ENCODE measurements at regions not wholly inside any gene's neighbourhood (a gene's known extent, or its start where the extent isn't known, plus 50 kb on each side); places are given as distances from the start of the nearest gene placed in this dataset.

DNA sequence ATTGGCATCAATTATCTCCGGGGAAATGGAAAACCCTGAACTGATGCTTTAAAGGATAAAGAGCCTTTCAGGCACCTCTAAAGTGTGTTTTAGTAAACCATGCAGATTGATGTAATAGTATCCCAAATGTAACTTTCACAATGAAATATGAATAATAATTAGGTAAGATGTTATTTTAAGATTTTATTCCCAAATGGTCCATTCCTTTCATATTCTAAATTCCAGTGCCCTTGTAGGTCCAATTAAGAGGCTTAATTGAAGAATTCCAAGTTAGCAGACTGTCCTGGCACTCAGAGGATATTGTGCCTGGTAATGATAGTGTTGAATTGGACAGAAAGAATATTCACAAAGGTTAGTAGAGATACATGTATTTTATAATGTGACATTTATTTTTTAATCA lies 352.5 kb upstream of the NUDT12 start:
- no peak for DNase-seq
- intact Hi-C loops (cut with DNase I), result no loop called here

DNA sequence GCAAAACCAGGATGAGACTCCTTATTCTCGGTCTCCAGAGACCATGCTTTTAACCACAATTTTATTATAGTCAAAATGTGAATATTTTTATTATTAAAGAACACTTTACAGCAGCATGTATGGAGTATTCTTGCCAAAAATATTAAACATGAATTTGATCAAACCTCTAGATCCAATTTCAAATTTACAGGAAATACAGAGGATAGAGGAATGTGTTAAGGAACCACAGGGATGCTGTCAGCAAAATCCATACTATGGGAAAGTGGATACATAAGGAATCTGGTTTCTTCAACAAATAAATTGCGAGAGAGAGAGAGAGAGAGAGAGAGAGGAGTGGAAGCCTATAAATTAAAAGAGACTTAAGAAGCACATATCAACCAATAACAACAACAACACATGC lies 348.2 kb upstream of the NUDT12 start:
- DNase-seq, result no peak
- intact Hi-C loops (cut with DNase I), result no loop called here

DNA sequence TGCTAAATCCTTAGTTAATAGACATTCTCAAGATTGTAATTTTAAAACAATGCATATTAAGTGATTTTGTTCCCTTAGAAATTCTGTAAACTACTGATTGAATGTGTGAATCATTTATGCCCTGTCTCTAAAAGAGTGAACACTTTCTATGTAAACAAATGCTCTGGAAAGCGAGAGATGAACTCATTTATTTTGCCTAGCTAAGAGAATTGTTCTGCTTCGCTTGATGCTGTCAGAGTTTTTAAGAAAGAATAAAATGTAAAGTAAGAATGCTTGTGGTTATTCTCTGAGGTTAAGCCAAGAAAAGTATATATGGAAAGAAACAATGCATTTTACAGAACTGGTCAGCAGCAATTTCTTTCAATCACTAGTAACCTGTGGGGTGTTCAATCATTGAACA lies 347.4 kb upstream of the NUDT12 start:
- no peak for DNase-seq
- intact Hi-C loops (cut with DNase I), result no loop called here

DNA sequence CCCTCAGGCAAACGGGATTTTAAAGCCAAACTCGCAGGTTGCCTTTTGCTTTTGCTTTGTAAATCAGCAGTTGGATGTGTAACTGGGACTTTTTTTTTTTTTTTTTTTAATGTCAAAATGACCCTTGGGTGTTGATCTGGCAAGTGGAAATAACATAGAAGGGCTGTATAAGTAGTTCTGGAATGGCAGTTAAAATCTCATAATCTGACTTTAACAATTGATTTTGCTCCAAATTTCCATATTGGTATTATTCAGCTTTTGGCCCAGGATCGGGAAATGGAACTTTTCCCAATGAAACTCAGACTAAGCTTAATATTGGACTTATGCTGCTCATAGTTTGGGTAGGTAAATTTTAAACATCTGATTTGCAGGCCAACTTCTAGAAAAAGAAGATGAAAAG lies 346.8 kb upstream of the NUDT12 start:
- intact Hi-C loops (cut with DNase I), result no loop called here
- DNase-seq, result no peak

DNA sequence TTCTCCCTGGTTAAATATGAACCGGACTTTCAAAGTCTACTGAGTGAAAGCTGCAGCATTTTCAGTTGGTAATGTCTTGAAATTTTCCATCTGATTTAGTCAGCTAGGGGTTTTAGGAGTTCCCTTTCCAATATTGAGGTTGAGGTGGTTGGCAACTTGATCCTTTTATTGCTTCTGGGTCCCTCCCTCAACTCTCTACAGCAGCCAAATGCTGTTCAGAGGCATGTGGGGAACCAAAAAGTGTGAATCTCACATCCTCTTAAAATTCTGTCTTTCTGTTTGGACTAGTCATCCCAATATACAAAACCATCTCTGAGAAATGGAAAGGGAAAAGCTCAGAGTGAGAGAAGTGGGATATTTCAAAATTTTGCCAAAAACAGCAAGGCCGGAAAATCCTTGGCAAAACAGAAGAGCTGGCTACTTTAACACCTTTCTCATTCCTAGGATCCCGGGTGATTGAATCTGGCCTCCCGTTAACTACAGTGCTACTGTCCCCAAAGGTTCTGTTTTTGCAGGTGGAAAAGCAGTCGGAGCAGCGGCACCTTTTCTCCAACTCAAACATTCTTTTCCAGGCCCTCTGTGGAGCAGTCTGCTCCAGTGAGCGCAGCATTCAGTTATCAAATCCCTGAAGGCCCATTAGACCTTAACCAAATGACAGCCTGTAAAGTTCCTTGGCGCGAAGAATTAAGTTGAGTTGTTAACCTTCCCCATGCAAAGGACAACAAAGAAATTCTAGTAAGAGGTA lies 345.9 kb upstream of the NUDT12 start:
- no peak for DNase-seq
- intact Hi-C loops (cut with DNase I), result no loop called here

DNA sequence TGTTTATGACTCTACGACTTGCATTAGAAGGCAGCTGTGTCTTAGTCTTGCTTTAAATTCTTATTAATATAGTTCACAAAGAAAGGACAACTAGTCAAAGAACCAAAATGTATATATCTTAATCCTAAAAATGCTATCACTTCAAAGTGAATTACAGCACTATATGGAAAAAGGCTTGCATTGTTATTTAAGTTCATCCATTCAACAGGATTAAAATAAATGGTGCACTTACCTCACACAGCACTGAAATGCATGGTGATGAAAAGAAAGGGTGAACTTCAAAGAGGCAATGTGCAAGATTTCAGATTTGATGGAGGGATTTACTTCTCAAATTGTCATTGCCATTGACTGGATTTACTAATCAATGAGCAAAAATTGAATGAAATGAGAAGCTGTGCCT lies 344.4 kb upstream of the NUDT12 start:
- DNase-seq, result no peak
- intact Hi-C loops (cut with DNase I), result no loop called here

DNA sequence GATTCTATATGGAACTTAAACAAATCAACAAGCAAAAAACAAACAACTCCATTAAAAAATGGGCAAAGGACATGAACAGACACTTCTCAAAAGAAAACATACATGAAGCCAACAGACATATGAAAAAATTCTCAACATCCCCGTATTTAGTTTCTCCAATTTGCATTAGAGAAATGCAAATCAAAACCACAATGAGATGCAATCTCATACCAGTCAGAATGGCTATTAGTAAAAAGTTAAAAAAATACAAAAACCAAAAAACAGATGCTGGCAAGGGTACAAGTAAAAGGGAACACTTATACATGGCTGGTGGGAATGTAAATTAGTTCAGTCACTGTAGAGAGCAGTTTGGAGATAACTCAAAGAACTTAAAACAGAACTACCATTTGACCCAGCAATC lies 342.1 kb upstream of the NUDT12 start:
- intact Hi-C loops (cut with DNase I), result no loop called here
- no peak for DNase-seq

DNA sequence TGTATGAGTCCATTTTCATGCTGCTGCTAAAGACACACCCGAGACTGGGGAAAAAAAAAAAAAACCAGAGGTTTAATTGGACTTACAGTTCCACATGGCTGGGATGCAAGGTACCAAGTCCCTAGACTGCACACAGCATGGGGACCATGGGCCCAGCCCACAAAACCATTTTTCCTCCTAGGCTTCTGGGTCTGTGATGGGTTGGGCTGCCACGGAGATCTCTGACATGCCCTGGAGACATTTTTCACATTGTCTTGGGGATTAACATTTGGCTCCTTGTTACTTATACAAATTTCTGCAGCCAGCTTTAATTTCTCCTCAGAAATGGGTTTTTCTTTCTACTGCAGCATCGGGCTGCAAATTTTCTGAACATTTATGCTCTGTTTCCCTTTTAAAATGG lies 340.3 kb upstream of the NUDT12 start:
- no peak for DNase-seq
- intact Hi-C loops (cut with DNase I), result no loop called here

DNA sequence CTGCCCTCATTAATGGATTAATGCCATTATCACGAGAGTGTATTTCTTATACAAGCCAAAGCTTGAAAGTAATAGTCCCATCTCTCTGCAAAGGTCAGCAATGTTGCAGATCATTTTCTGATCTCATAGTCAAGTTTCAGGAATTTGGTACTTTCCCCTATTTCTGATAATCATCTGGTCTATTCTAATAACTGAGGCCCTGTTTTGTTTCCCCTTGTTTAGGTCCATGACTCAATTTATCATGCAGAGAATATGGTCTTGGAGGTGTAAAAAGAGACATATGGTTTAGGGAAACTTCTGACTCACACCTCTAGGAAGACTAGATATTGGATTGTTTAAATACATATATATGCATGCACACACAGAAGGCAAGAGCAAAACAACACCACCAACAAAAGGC lies 339.3 kb upstream of the NUDT12 start:
- intact Hi-C loops (cut with DNase I), result no loop called here
- no peak for DNase-seq

DNA sequence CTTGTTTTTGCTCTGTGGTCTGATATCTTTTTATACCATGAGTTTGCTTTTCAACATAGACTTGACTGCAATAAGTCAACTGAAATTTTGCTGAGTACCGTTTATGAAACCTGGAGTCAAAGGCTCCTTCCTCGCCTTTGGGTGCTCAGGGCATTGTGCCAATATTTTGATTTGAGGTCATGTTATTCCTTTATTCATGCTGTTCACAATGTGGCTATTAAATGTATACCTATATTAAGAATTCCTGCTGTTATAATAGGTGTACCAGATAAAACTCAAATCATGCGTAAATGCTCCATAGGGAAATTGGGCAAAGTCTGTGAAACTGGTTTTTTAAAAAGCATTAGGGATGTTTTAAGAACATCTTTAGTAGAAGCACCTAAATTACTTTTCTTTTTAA lies 334.0 kb upstream of the NUDT12 start:
- intact Hi-C loops (cut with DNase I), result no loop called here
- DNase-seq, result no peak

DNA sequence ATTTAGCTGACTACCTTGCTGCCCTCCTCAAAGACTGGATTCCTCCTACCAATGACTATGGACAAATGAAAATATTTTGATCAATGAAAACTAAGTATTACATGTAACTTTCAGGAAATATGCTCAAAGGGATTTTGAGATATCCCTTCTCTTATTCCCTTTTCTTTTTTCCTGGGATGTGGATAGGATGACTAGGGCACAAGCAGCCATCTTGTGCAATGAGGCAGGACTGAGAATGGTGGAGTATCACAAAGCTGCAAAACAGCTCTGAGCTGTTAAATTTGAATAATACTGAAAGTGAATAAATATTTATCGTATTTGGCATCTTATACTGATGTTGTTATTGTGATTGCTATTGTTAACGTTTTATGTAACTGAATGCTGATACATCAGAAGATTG lies 333.1 kb upstream of the NUDT12 start:
- intact Hi-C loops (cut with DNase I), result no loop called here
- no peak for DNase-seq

DNA sequence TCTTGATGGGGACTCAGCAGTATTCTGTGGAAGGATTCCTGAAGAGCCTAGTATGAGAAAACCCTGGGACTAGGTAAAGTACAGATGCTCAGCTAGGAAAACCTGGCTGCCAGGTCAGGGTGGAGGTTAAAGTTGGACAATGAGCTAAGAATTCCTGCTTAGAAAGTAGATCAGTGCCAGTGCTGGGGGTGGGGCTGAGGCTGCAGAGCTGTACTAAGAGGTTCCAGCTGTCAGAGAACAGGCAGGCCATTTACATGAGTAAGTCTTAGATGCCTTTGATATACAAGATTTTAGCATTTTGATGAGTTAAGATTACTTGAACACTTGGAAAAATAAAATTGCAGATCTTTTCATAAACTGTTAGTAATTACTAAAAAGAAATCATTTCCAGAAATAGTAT lies 332.3 kb upstream of the NUDT12 start:
- intact Hi-C loops (cut with DNase I), result no loop called here
- DNase-seq, result peak in 8 of 10 donors; percentile 15 to 88 (median 58)

DNA sequence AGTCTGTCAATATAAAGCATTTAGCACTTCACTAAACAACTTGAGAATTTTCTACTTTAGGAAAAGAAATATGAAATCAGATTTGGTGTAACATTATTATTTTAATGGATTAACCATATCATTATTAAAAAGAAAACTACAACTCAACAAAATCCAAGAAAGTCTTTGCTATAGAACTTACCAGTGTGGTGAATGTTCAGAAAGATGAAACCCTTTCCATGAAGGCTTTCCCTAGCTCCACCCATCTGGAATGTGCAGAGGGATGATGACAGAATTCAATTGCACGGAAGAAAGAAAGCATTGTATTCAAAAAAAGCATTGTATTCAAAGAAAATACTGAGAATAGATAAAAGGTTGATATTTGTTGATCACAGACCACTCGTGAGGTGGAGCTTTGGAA lies 328.6 kb upstream of the NUDT12 start:
- intact Hi-C loops (cut with DNase I), result no loop called here
- DNase-seq, result peak in 1 of 10 donors; percentile 35

DNA sequence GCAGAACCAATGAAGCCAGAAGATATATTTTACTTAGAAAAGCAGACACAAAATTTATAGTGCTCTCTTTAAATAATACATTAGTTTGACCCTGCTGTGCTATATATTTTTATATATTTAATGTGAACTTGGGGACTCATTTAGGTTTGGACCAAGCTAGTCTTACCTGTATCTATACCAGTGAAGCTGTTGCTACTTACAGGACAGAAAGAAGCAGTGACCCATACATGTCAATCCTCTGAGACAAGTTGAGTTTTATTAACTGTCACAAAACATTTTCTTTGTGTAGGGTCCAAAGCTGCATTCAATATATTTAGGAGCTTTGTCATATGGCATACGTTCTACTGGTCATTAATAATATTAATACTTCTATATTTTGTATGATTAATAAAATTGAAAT lies 327.7 kb upstream of the NUDT12 start:
- intact Hi-C loops (cut with DNase I), result no loop called here
- DNase-seq, result no peak

DNA sequence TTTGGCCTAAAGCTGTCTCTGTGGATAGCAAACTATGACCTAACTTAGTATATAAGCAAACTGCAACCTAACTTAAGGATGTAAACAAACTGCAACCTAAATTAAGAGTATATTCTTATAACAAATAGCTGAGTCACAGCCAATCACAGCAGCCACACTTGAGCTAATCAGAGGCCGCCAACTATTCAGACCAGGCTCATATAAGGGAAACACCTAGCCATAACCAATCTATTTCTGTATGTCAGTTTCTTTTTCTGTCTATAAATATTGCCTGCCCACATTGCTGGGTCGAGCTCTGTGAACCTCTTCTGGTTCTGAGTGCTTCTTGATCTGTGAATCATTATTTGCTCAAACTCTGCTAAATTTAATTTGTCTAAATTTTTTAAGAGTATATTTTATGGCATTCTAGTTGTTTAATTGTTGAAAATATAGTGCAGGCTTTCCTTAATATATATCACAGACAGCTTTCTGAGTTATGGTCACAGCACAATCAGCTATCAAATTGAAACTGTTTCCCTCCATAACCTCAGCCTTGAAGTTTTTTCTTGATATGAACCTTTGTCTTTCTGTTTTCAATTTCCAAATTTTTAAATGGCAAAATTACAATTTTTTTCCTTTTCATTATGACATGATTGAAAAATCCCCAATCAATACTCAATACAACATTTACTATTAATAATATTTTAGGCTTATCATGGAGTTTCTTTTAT lies 327.1 kb upstream of the NUDT12 start:
- intact Hi-C loops (cut with DNase I), result loop anchor here (10.0 kb wide), 1 partner anchor 285 kb away; no protein-coding TSS in a partner anchor
- no peak for DNase-seq

DNA sequence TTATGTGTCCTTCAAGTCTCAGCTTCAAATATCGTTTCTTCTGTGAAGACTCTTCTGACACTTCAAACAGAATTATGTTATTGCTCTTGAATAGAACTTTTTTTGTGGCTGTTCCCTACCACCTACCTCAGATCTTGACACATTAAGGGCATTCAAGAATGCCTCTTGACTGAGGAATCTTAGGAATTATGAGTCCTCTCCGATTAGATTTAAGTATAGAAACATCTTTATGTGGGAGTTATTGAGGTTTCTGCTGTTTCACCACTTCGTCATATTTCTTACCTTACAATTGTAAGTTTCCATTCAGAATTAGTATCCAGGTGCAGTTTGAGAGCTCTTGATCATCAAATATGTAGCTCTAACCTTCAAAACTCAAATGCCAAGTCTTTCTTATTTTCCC lies 324.2 kb upstream of the NUDT12 start:
- intact Hi-C loops (cut with DNase I), result loop anchor here (10.0 kb wide), 1 partner anchor 288 kb away; no protein-coding TSS in a partner anchor
- DNase-seq, result no peak

DNA sequence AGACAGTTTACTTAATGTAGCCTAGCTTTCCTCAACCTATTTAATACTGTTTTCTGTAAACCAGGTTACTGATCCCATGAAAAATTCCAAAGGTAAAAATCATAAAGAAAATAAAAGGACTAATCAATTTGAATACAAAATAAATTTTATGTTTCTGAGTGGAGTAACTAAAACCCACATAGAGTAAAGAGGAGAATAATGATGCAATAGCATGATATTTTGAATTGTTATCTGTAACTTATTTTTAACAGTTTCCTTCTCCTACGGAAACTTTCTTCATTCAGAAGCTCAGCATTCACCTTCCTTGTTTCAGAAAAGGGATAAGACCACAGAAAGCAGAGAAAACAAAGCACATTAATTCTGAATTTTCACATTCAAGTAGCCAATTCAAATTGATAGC lies 320.6 kb upstream of the NUDT12 start:
- no peak for DNase-seq
- intact Hi-C loops (cut with DNase I), result loop anchor here (10.0 kb wide), 1 partner anchor 292 kb away; no protein-coding TSS in a partner anchor

DNA sequence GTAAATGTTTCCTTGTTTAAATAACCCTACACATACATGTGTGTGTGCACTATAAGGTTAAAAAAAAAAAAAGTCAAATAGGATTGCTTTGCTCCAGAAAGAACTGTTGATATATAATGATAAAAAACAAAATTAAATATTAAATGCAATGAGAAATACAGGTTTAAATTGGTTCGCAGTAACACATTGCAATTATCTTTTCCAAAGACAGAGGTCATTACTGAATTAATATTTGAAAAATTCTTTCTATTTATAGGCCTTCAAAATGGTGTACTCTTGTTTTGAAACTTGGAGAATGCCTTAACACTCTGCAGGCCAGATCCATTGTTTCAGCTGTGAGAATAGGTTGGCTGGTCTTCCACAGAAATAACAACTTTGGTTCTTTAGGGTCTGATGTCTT lies 319.0 kb upstream of the NUDT12 start:
- intact Hi-C loops (cut with DNase I), result loop anchor here (10.0 kb wide), 1 partner anchor 293 kb away; no protein-coding TSS in a partner anchor
- no peak for DNase-seq

DNA sequence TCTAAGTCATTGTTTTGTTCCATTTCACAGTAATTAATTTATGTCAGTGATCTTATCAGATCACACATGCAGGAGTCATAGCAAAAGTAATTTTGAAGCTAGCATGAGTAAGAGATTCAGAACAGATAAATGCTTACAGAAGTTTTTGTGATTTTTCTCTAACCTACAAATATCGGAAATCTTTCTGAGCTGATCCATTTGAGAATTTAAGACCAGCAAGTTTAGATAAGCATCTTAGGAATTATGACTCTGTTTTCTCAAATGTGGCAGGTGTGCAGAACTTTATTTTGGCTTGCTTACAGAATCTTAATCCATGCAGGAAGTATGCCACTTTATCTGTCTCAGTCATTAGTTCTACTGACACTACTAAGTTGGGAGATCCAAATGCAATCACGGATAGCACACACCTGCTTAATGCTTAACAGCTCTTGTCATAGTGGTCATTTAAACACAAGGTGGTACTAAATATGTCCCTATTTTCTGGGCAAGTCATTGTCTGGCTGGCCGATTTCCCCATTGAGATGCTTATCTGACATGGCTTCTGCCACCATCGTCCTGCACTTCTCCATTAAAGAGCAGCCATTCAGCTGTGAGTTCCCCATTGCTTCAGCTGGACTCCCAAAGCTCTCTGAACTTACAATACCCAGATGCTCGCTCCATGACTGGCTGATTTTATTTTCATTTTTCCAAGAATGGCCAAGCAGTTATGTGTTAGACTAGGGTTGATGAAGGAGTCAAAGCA lies 305.4 kb upstream of the NUDT12 start:
- intact Hi-C loops (cut with DNase I), result no loop called here
- DNase-seq, result no peak

DNA sequence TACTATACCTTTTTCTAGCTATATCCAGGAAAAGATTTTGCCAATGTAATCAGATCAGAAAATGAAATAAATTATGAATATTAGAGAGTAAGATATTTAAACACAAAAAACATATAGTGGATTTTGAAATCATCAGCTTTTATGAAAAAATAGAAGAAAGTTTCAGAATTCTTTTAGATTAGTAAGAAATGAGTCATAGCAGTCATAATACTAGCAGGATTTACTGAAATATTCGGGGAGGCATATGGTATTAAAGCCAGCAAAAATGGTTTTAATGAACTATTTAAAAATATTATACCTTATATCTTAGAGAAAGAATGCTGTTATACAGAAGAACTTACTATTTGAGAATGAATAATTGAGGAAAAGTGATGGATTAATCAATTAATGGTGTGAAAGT lies 303.6 kb upstream of the NUDT12 start:
- no peak for DNase-seq
- intact Hi-C loops (cut with DNase I), result no loop called here

DNA sequence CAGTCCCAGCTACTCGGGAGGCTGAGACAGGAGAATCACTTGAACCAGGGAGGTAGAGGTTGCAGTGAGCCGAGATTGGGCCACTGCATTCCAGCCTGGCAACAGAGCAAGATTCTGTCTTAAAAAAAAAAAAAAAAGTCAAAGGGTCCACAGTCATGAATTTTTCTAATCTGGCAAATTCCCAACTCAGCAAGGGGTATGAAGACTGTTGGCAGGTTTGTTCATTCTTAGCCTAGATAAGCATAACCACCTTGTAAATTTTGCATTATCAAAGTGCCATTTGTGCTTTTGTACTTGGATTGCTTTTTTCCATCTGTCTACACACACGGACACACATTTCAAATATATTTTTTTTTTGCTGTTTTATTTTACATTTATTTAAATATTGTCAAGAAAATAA lies 299.8 kb upstream of the NUDT12 start:
- no peak for DNase-seq
- intact Hi-C loops (cut with DNase I), result no loop called here

DNA sequence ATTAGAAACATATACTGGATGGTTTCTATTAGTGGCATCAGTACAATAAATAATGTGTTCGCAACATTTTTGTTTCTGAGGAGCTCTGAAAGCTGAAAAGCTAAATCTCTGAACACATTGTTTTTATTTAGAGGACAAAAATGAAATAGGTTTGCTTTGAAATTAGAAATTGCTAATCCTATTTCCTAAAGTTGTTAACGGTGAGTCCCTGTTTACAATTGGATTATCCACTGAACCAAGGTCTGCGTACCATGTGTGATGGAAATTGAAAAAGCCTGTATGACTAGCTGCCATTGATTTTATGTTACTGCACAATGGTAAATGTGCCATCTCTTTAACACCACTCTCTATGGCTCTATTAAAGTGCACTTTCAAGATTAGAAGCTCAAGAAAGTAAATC lies 297.7 kb upstream of the NUDT12 start:
- intact Hi-C loops (cut with DNase I), result no loop called here
- DNase-seq, result no peak
